ENCODE measurements at regions not wholly inside any gene's neighbourhood (a gene's known extent, or its start where the extent isn't known, plus 50 kb on each side); places are given as distances from the start of the nearest gene placed in this dataset.

DNA sequence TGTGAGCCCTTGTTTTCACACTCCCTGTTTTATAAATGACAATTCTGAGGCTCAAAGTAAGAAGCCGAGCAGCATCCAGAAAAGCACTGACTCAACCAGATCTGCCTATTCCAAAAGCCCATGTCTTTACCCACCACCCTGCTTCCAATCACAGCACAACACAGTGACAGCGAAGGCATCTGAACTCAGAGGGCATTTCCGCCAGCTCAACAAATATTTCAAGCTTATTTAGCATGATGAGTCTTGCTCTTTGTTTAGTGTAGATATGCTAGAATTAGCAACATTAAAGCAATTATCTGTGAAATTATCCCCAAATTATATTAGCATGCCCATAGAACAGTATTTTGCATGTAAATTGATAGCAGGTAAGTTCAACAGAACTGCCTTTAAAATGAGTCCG, 359.1 kb upstream of the RAB6C start:
- WGBS = 79% methylated on average over 4 of the region's 4 CpGs
- no peak overlapping the region for H3K27ac ChIP-seq
- no peak for DNase-seq (ENCODE audit: low spot score)
- no peaks in the 10 kb centered on the region for H3K9me3 ChIP-seq
- no peaks in the 10 kb centered on the region for H3K4me1 ChIP-seq (replicated peaks)
- no peaks in the 10 kb centered on the region for H3K36me3 ChIP-seq
- H3K4me3 ChIP-seq = no peak overlapping the region
- intact Hi-C loops (cut with DNase I) = no loop called here
- TF ChIP-seq POLR2AphosphoS5 (IDR thresholded peaks at IDR 0.05) (no peak), POLR2A (IDR thresholded peaks at IDR 0.05) (no peak)
- TF ChIP-seq, protein P1, sequence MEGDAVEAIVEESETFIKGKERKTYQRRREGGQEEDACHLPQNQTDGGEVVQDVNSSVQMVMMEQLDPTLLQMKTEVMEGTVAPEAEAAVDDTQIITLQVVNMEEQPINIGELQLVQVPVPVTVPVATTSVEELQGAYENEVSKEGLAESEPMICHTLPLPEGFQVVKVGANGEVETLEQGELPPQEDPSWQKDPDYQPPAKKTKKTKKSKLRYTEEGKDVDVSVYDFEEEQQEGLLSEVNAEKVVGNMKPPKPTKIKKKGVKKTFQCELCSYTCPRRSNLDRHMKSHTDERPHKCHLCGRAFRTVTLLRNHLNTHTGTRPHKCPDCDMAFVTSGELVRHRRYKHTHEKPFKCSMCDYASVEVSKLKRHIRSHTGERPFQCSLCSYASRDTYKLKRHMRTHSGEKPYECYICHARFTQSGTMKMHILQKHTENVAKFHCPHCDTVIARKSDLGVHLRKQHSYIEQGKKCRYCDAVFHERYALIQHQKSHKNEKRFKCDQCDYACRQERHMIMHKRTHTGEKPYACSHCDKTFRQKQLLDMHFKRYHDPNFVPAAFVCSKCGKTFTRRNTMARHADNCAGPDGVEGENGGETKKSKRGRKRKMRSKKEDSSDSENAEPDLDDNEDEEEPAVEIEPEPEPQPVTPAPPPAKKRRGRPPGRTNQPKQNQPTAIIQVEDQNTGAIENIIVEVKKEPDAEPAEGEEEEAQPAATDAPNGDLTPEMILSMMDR (IDR thresholded peaks at IDR 0.05) = no peak
- H3K27me3 ChIP-seq (replicated peaks; ENCODE audit: insufficient read depth) = no peaks in the 10 kb centered on the region

DNA sequence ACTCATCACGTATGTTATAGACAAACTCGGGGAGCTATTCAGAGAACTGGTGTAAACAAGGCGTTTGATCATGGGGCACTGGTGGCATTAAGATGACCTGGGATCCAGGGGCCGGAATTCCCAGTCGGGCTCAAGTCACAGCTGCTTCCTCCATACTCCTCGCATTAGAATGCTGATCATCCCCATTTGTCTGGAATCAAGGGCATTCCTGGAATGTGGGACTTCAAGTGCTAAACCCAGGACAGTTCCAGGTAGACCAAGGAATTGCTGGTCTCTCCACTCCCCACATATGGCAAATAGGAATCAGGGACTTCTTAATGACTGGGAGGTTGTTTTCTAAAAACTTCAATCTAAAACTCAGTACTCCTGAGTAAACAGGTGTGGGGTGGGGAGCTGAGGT, 355.7 kb upstream of the RAB6C start:
- Histone ChIP-seq H3K36me3 (no peaks in the 10 kb centered on the region), H3K27me3 (replicated peaks; ENCODE audit: insufficient read depth) (no peaks in the 10 kb centered on the region), H3K4me1 (replicated peaks) (no peaks in the 10 kb centered on the region), H3K4me3 (no peak overlapping the region), H3K9me3 (no peaks in the 10 kb centered on the region), H3K27ac (no peak overlapping the region)
- DNase-seq (ENCODE audit: low spot score) = no peak
- WGBS = 87% methylated on average over 6 of the region's 6 CpGs
- intact Hi-C loops (cut with DNase I) = no loop called here
- TF ChIP-seq POLR2AphosphoS5 (IDR thresholded peaks at IDR 0.05) (no peak), POLR2A (IDR thresholded peaks at IDR 0.05) (no peak)
- TF ChIP-seq, protein P1 (IDR thresholded peaks at IDR 0.05) = no peak

DNA sequence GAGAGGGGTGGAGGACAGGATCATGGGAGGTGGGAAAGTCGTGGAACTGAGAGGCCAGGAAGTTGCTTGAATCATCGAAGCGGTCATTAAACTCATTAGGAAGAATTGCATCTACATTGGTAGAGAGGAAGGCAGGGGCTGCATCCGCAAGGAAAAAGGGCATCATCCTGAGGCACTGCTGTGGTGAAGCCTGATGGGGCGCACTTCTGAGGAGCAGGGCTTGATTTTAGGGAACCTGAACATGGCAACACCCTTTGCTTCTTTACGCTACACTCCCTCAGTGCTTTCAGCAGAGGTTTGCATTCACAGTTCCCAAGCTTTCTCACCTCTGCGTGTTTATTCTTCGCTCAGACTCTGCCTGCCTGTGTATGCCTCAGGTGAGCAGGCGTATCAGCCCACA, 352.0 kb upstream of the RAB6C start:
- intact Hi-C loops (cut with DNase I) = no loop called here
- Histone ChIP-seq H3K27ac (no peak overlapping the region), H3K4me1 (replicated peaks) (no peaks in the 10 kb centered on the region), H3K9me3 (no peaks in the 10 kb centered on the region), H3K27me3 (replicated peaks; ENCODE audit: insufficient read depth) (no peaks in the 10 kb centered on the region), H3K36me3 (no peaks in the 10 kb centered on the region), H3K4me3 (no peak overlapping the region)
- DNase-seq (ENCODE audit: low spot score) = no peak
- WGBS = 87% methylated on average over 9 of the region's 9 CpGs
- TF ChIP-seq POLR2AphosphoS5 (IDR thresholded peaks at IDR 0.05) = no peak
- no peak for TF ChIP-seq POLR2A (IDR thresholded peaks at IDR 0.05)
- TF ChIP-seq, protein P1 (IDR thresholded peaks at IDR 0.05) = no peak

DNA sequence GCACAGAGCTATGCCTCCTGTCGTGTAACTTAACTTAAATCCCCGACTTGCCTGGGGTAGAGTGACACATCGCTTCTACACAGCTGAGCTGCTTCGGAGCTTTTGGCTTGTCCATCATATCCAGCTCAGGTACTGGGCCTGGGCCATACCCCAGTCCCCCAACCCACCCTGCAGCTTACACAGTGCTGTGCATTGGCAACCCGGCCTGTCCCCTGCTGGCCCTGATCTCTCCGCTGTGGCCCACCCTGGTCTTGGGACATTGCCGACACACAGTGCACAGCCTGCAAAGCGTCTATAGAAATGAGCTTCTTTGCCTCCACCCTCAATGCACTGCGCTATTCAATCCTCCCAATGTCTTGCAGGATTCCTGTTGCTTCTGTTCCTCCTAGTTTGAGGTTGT, 342.8 kb upstream of the RAB6C start:
- DNase-seq (ENCODE audit: low spot score) = no peak
- no peak overlapping the region for H3K4me3 ChIP-seq
- no peak overlapping the region for H3K27ac ChIP-seq
- TF ChIP-seq, protein P1 (IDR thresholded peaks at IDR 0.05) = no peak
- TF ChIP-seq POLR2AphosphoS5 (IDR thresholded peaks at IDR 0.05) (no peak), POLR2A (IDR thresholded peaks at IDR 0.05) (no peak)
- no peaks in the 10 kb centered on the region for H3K27me3 ChIP-seq (replicated peaks; ENCODE audit: insufficient read depth)
- no peaks in the 10 kb centered on the region for H3K9me3 ChIP-seq
- no peaks in the 10 kb centered on the region for H3K36me3 ChIP-seq
- 98% methylated on average over 9 of the region's 9 CpGs for WGBS
- no peaks in the 10 kb centered on the region for H3K4me1 ChIP-seq (replicated peaks)
- intact Hi-C loops (cut with DNase I) = no loop called here

DNA sequence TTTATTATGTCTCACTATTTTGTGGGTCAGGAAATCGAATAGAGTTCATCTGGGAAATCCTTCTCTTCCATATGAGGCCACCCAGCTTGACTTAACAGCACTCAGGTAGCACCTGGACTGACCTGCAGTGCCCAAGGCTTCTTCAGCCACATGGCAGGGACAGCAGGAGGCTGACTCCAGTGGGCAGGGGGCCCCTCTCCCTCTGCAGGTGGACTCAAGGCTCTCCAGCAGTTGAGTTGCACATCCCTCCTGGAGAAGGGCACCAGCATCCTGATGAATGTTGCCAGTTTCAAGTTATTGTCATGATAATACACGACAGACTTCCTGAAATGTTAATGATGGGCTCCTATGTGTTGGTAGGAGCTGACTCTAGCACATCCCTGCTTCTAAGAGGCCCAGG, 338.1 kb upstream of the RAB6C start:
- DNase-seq (ENCODE audit: low spot score) = no peak
- TF ChIP-seq POLR2AphosphoS5 (IDR thresholded peaks at IDR 0.05) = no peak
- no peak for TF ChIP-seq POLR2A (IDR thresholded peaks at IDR 0.05)
- TF ChIP-seq, protein P1 (IDR thresholded peaks at IDR 0.05) = no peak
- Histone ChIP-seq H3K4me3 (no peak overlapping the region), H3K27me3 (replicated peaks; ENCODE audit: insufficient read depth) (no peaks in the 10 kb centered on the region), H3K9me3 (no peaks in the 10 kb centered on the region), H3K27ac (no peak overlapping the region), H3K4me1 (replicated peaks) (no peaks in the 10 kb centered on the region), H3K36me3 (no peaks in the 10 kb centered on the region)
- intact Hi-C loops (cut with DNase I) = no loop called here
- 79% methylated on average over 2 of the region's 2 CpGs for WGBS

Measured in prostate gland (tissue), 2 donors.